IPS-18a (cell line): ENCODE measurements at regions not wholly inside any gene's neighbourhood (a gene's known extent, or its start where the extent isn't known, plus 50 kb on each side); places are given as distances from the start of the nearest gene placed in this dataset.
"Not testable (repeated sequence)": the region's sequence is repeated elsewhere in the genome, so short reads cannot be mapped to it uniquely, and the experiment has no call there.

Experiments
- H3K27ac ChIP-seq: one replicate; pipeline ENCODE4 v1.5.1; 2013; ENCODE audit warnings: low read length
- H3K27me3 ChIP-seq: one replicate; pipeline ENCODE4 v1.6.1; 2013; ENCODE audit warnings: mild to moderate bottlenecking, low read length; ENCODE audit not compliant: control insufficient read depth, insufficient read depth
- H3K36me3 ChIP-seq: one replicate; pipeline ENCODE4 v1.6.1; 2013; ENCODE audit warnings: low read depth, low read length; ENCODE audit not compliant: control insufficient read depth
- H3K4me1 ChIP-seq: one replicate; pipeline ENCODE4 v1.6.1; 2013; ENCODE audit warnings: low read depth, low read length; ENCODE audit not compliant: control insufficient read depth
- H3K4me3 ChIP-seq: one replicate; pipeline ENCODE4 v1.5.1; 2013; ENCODE audit warnings: low read length
- H3K9ac ChIP-seq: one replicate; pipeline ENCODE4 v1.6.1; 2013; ENCODE audit warnings: mild to moderate bottlenecking, low read length, moderate library complexity
- H3K9me3 ChIP-seq: one replicate; pipeline ENCODE4 v1.6.1; 2013; ENCODE audit warnings: low read depth, low read length; ENCODE audit not compliant: control insufficient read depth

DNA sequence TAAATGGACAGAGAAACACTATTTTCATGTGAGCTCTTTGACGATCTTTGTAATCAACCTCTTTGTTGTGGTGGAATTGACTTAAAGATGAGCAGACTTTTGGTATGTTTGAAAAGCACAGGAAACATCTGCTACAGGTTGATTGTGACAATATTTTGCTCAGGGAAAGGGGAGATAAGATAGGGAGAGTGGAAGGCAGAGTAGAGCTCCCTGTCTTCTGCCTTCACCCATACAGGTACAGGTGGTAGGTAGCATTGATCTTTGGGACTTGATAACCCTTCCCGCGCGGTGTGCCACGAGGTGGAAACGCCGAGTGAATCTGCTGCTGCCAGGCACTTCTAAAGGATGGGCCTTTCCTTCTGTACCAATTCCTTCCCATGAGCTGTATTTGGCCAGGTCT is 183.6 kb downstream of the UTRN start:
- Histone ChIP-seq H3K4me1 (peaks cover 14% of the 10 kb centered on the region), H3K4me3 (no peak overlapping the region), H3K36me3 (no peaks in the 10 kb centered on the region), H3K27ac (no peak overlapping the region), H3K9ac (no peak overlapping the region), H3K27me3 (no peaks in the 10 kb centered on the region), H3K9me3 (no peaks in the 10 kb centered on the region)

GRCh38 chr6:144469144-144469575 is 184.0 kb downstream of the UTRN start:
- no peak overlapping the region for H3K4me3 ChIP-seq
- H3K9me3 ChIP-seq, result no peaks in the 10 kb centered on the region
- H3K27me3 ChIP-seq, result no peaks in the 10 kb centered on the region
- H3K9ac ChIP-seq, result no peak overlapping the region
- H3K36me3 ChIP-seq, result no peaks in the 10 kb centered on the region
- H3K4me1 ChIP-seq, result peaks cover 14% of the 10 kb centered on the region
- no peak overlapping the region for H3K27ac ChIP-seq

DNA sequence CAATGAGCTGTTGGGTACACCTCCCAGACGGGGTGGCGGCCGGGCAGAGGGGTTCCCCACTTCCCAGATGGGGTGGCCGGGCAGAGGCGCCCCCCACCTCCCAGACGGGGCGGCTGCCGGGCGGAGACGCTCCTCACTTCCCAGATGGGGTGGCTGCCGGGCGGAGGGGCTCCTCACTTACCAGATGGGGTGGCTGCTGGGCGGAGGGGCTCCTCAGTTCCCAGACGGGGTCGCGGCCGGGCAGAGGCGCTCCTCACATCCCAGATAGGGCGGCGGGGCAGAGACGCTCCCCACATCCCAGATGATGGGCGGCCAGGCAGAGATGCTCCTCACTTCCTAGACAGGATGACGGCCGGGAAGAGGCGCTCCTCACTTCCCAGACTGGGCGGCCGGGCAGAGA is 185.1 kb downstream of the UTRN start:
- not testable (repeated sequence) for H3K9ac ChIP-seq, H3K36me3 ChIP-seq, H3K27me3 ChIP-seq

GRCh38 chr6:144471986-144472385 is 186.9 kb downstream of the UTRN start:
- Histone ChIP-seq H3K9me3 (no peaks in the 10 kb centered on the region), H3K9ac (no peak overlapping the region), H3K27me3 (no peaks in the 10 kb centered on the region), H3K4me3 (no peak overlapping the region), H3K36me3 (peaks cover 2% of the 10 kb centered on the region), H3K27ac (no peak overlapping the region), H3K4me1 (peaks cover 12% of the 10 kb centered on the region)

More for the DNA sequence above, 185.1 kb downstream of the UTRN start:
- not testable (repeated sequence) for H3K27ac ChIP-seq, H3K9me3 ChIP-seq, H3K4me3 ChIP-seq
- H3K4me1 ChIP-seq, result peaks cover 14% of the 10 kb centered on the region

DNA sequence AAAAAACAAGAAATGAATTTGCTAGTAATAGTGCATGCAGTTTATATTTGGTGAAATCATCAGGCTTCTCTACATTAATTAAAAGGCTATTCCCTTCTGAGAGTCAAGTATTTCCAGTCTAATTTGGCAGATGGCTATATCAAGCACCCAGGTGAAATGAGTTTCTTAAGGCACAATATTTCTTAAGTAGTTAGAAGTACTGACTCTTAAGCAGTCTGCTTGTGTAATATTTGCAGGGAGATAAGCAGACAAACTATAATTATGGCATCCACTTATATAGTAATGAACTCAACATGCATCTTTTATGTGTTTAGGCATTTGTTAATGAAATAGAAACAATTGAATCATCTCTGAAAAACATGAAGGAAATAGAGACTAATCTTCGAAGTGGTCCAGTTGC is 189.2 kb downstream of the UTRN start:
- Histone ChIP-seq H3K4me1 (no peaks in the 10 kb centered on the region), H3K27me3 (no peaks in the 10 kb centered on the region)

GRCh38 chr6:144474904-144475303 is 189.8 kb downstream of the UTRN start:
- H3K4me3 ChIP-seq, result no peak overlapping the region
- peaks cover 2% of the 10 kb centered on the region for H3K36me3 ChIP-seq
- H3K27ac ChIP-seq, result no peak overlapping the region
- H3K27me3 ChIP-seq, result no peaks in the 10 kb centered on the region
- no peaks in the 10 kb centered on the region for H3K4me1 ChIP-seq
- H3K9me3 ChIP-seq, result no peaks in the 10 kb centered on the region
- no peak overlapping the region for H3K9ac ChIP-seq

More for the DNA sequence above, 189.2 kb downstream of the UTRN start:
- no peak overlapping the region for H3K4me3 ChIP-seq
- H3K36me3 ChIP-seq, result peaks cover 2% of the 10 kb centered on the region
- H3K9me3 ChIP-seq, result no peaks in the 10 kb centered on the region
- H3K27ac ChIP-seq, result no peak overlapping the region
- no peak overlapping the region for H3K9ac ChIP-seq

DNA sequence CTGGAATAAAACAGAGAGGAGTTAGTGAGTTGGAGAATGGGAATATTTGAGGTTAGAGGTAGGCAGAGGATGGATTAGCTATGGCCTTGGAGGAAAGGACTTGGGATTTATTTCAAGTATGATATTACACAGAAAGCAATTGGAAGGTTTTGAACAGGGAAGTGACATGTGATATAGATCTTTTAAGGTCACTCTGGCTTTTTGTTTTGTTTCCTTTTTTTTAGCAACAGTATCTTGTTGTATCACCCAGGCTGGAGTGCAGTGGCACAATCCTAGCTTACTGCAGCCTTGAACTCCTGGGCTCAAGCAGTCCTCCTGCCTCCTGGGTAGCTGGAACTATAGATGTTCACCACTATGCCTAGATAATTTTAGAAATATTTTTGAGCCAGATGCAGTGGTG is 190.3 kb downstream of the UTRN start:
- peaks cover 2% of the 10 kb centered on the region for H3K36me3 ChIP-seq

GRCh38 chr6:144476286-144476685 is 191.2 kb downstream of the UTRN start:
- H3K36me3 ChIP-seq, result peaks cover 2% of the 10 kb centered on the region

More for the DNA sequence above, 190.3 kb downstream of the UTRN start:
- no peak overlapping the region for H3K9ac ChIP-seq
- no peak overlapping the region for H3K4me3 ChIP-seq
- no peaks in the 10 kb centered on the region for H3K27me3 ChIP-seq
- no peaks in the 10 kb centered on the region for H3K4me1 ChIP-seq
- H3K27ac ChIP-seq, result no peak overlapping the region
- no peaks in the 10 kb centered on the region for H3K9me3 ChIP-seq

DNA sequence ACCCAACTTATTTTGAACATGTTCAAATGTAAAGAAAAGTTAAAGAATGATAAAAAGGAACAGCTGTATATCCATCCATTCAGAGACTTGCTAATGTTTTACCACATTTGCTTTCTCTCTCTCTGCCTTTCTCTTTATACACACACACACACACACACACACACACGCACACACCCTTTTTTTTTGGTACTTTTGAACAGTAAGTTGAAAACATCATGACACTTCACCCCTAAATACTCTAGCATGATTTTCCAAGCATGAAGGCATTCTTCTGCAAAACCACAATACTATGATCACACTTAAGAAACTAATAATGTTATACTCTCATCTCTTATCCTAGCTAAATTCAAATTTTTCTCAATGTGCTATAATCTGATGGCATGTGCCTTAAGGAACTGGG is 192.3 kb downstream of the UTRN start:
- Histone ChIP-seq H3K36me3 (peaks cover 2% of the 10 kb centered on the region), H3K9me3 (no peaks in the 10 kb centered on the region), H3K4me1 (no peaks in the 10 kb centered on the region), H3K9ac (no peak overlapping the region), H3K27ac (no peak overlapping the region), H3K27me3 (no peaks in the 10 kb centered on the region), H3K4me3 (no peak overlapping the region)

More at GRCh38 chr6:144476286-144476685, 191.2 kb downstream of the UTRN start:
- Histone ChIP-seq H3K9ac (no peak overlapping the region), H3K9me3 (no peaks in the 10 kb centered on the region), H3K27ac (no peak overlapping the region), H3K27me3 (no peaks in the 10 kb centered on the region), H3K4me3 (no peak overlapping the region), H3K4me1 (no peaks in the 10 kb centered on the region)

DNA sequence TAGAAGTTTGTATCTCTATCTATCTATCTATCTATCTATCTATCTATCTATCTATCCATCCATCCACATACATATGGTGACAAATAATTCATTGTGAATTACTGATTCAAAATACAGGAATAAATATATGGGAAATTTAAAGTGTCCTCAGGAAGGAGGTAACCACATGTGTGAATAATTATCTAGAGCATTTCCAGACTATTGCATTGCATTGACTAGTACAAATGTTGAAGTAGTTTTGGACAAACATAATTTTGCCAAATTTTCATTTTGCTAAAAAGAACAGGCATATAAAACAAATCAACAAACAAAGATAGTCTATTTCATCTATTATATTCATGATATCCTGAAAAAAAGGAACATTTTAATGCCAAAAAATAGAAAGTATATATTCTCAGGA is 192.7 kb downstream of the UTRN start:
- Histone ChIP-seq H3K9ac (no peak overlapping the region), H3K4me3 (no peak overlapping the region), H3K4me1 (no peaks in the 10 kb centered on the region), H3K27ac (no peak overlapping the region), H3K36me3 (peaks cover 2% of the 10 kb centered on the region), H3K27me3 (no peaks in the 10 kb centered on the region), H3K9me3 (no peaks in the 10 kb centered on the region)

GRCh38 chr6:144478483-144478882 is 193.3 kb downstream of the UTRN start:
- H3K9ac ChIP-seq, result no peak overlapping the region
- no peaks in the 10 kb centered on the region for H3K9me3 ChIP-seq
- no peaks in the 10 kb centered on the region for H3K4me1 ChIP-seq
- H3K27me3 ChIP-seq, result no peaks in the 10 kb centered on the region
- H3K36me3 ChIP-seq, result peaks cover 2% of the 10 kb centered on the region
- H3K4me3 ChIP-seq, result no peak overlapping the region
- no peak overlapping the region for H3K27ac ChIP-seq

DNA sequence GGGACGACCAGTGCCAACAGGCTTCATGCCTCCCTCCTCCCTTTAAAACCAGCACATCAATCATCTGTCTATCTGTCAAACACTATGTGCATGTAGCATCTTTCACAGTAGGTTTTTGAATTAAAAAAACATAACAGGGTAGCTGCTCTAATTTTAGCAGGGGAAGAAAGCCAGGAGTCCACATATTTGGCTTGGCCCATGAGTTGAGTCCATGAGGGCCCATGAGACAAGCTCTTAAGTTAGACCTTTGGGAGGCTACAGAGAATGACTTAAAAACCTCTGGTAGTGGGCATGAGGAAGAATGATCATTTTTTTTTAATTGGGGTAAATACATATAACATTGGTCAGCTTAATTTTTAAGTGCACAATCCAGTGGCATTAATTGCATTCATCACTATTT is 194.9 kb downstream of the UTRN start:
- Histone ChIP-seq H3K27ac (no peak overlapping the region), H3K36me3 (no peaks in the 10 kb centered on the region), H3K4me3 (no peak overlapping the region), H3K9me3 (no peaks in the 10 kb centered on the region), H3K4me1 (no peaks in the 10 kb centered on the region), H3K27me3 (no peaks in the 10 kb centered on the region), H3K9ac (no peak overlapping the region)
